ENCODE measurements at regions not wholly inside any gene's neighbourhood (a gene's known extent, or its start where the extent isn't known, plus 50 kb on each side); places are given as distances from the start of the nearest gene placed in this dataset.

DNA sequence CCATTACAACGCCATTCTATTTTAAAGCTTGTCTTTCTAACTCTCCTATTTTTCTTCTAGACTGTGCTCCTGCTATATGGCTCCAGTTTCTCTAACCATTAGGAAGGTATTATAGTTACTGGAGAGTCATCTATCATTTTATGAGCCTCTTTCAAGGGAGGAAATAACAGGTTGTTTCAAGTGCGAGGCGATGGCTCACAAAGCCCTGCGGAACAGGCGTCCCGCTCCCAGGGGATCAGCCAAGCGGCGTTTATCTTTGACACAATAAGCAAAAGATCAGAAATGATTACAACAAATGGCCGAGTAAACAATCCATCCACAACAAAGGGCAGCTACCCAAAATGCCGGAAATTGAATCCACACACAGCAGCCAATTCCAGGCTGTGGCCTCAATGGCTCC lies 249.5 kb upstream of the POU3F1 start:
- H3K4me2 ChIP-seq (ENCODE audit: low read length) = no peak overlapping the region
- no peaks in the 10 kb centered on the region for H3K27me3 ChIP-seq (ENCODE audit: insufficient read depth, low read length)
- H3K4me3 ChIP-seq (ENCODE audit: low read depth, low read length, poor library complexity, severe bottlenecking) = no peak overlapping the region
- H3F3A ChIP-seq (ENCODE audit: insufficient read depth, low read length) = no peaks in the 10 kb centered on the region
- TF ChIP-seq, protein P1, sequence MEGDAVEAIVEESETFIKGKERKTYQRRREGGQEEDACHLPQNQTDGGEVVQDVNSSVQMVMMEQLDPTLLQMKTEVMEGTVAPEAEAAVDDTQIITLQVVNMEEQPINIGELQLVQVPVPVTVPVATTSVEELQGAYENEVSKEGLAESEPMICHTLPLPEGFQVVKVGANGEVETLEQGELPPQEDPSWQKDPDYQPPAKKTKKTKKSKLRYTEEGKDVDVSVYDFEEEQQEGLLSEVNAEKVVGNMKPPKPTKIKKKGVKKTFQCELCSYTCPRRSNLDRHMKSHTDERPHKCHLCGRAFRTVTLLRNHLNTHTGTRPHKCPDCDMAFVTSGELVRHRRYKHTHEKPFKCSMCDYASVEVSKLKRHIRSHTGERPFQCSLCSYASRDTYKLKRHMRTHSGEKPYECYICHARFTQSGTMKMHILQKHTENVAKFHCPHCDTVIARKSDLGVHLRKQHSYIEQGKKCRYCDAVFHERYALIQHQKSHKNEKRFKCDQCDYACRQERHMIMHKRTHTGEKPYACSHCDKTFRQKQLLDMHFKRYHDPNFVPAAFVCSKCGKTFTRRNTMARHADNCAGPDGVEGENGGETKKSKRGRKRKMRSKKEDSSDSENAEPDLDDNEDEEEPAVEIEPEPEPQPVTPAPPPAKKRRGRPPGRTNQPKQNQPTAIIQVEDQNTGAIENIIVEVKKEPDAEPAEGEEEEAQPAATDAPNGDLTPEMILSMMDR (IDR thresholded peaks at IDR 0.05; ENCODE audit: low read length) = no peak
- H3K79me2 ChIP-seq (ENCODE audit: insufficient read depth, low read length) = no peaks in the 10 kb centered on the region
- H2AFZ ChIP-seq (ENCODE audit: low read length) = no peak overlapping the region
- H3K9me3 ChIP-seq (ENCODE audit: low read length) = no peaks in the 10 kb centered on the region
- no peaks in the 10 kb centered on the region for H4K20me1 ChIP-seq (ENCODE audit: insufficient read depth, low read length)
- H3K4me1 ChIP-seq (ENCODE audit: insufficient read depth, low read length, severe bottlenecking) = no peaks in the 10 kb centered on the region
- H3K36me3 ChIP-seq (ENCODE audit: insufficient read depth, low read length) = no peaks in the 10 kb centered on the region
- H3K27ac ChIP-seq (ENCODE audit: low read depth, low read length, poor library complexity, severe bottlenecking) = no peak overlapping the region
- no peak overlapping the region for H3K9ac ChIP-seq (ENCODE audit: low read length)
- H3K9me2 ChIP-seq (ENCODE audit: low read depth, low read length) = no peaks in the 10 kb centered on the region

GRCh38 chr1:38293567-38293966 lies 247.0 kb upstream of the POU3F1 start:
- Histone ChIP-seq H3K4me2 (ENCODE audit: low read length) (no peak overlapping the region), H3K9ac (ENCODE audit: low read length) (no peak overlapping the region), H3K79me2 (ENCODE audit: insufficient read depth, low read length) (no peaks in the 10 kb centered on the region), H3K9me3 (ENCODE audit: low read length) (no peaks in the 10 kb centered on the region), H3K4me1 (ENCODE audit: insufficient read depth, low read length, severe bottlenecking) (no peaks in the 10 kb centered on the region), H3F3A (ENCODE audit: insufficient read depth, low read length) (no peaks in the 10 kb centered on the region), H3K9me2 (ENCODE audit: low read depth, low read length) (no peaks in the 10 kb centered on the region), H2AFZ (ENCODE audit: low read length) (no peak overlapping the region), H4K20me1 (ENCODE audit: insufficient read depth, low read length) (no peaks in the 10 kb centered on the region), H3K36me3 (ENCODE audit: insufficient read depth, low read length) (no peaks in the 10 kb centered on the region), H3K27me3 (ENCODE audit: insufficient read depth, low read length) (no peaks in the 10 kb centered on the region; the same call in 1 of the 2 replicates), H3K4me3 (ENCODE audit: low read depth, low read length, poor library complexity, severe bottlenecking) (no peak overlapping the region), H3K27ac (ENCODE audit: low read depth, low read length, poor library complexity, severe bottlenecking) (no peak overlapping the region)
- TF ChIP-seq EZH2 (IDR thresholded peaks at IDR 0.05; ENCODE audit: borderline replicate concordance, low read length) = no peak
- TF ChIP-seq, protein P1 (IDR thresholded peaks at IDR 0.05; ENCODE audit: low read length) = no peak

- Histone ChIP-seq H3K4me1 (ENCODE audit: insufficient read depth, low read length, severe bottlenecking) (no peaks in the 10 kb centered on the region), H3K79me2 (ENCODE audit: insufficient read depth, low read length) (no peaks in the 10 kb centered on the region), H3K27ac (ENCODE audit: low read depth, low read length, poor library complexity, severe bottlenecking) (no peak overlapping the region), H3K9ac (ENCODE audit: low read length) (no peak overlapping the region), H3K9me3 (ENCODE audit: low read length) (no peaks in the 10 kb centered on the region), H2AFZ (ENCODE audit: low read length) (no peak overlapping the region), H3K4me3 (ENCODE audit: low read depth, low read length, poor library complexity, severe bottlenecking) (no peak overlapping the region), H3F3A (ENCODE audit: insufficient read depth, low read length) (no peaks in the 10 kb centered on the region), H3K27me3 (ENCODE audit: insufficient read depth, low read length) (no peaks in the 10 kb centered on the region; the same call in 1 of the 2 replicates), H3K4me2 (ENCODE audit: low read length) (no peak overlapping the region), H4K20me1 (ENCODE audit: insufficient read depth, low read length) (no peaks in the 10 kb centered on the region), H3K9me2 (ENCODE audit: low read depth, low read length) (no peaks in the 10 kb centered on the region), H3K36me3 (ENCODE audit: insufficient read depth, low read length) (no peaks in the 10 kb centered on the region)
- TF ChIP-seq EZH2 (IDR thresholded peaks at IDR 0.05; ENCODE audit: borderline replicate concordance, low read length) = no peak
- TF ChIP-seq, protein P1 (IDR thresholded peaks at IDR 0.05; ENCODE audit: low read length) = no peak
Observed at GRCh38 chr1:38292969-38293368, 246.4 kb upstream of the POU3F1 start.

Data from OCI-LY1 (cell line).